ENCODE measurements at regions not wholly inside any gene's neighbourhood (a gene's known extent, or its start where the extent isn't known, plus 50 kb on each side); places are given as distances from the start of the nearest gene placed in this dataset.
"Not testable (repeated sequence)": the region's sequence is repeated elsewhere in the genome, so short reads cannot be mapped to it uniquely, and the experiment has no call there.

DNA sequence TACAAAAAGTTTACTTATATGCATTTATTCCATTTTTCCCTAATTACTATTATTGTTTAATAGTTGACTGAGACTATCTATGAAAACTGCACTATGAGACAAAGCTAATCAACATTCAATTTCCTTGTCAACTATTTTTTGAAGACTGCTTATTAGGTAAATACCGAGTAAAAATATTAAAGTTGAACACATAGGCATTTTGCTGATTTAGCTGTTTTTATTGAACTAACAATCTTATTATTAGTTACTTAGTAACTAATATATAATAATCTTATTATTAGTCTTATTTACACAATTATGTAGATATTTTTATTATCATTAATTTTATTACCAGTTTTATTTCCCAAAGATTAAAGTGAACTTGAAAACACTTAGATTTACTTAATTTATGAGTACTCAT lies 728.8 kb downstream of the TENT5A start:
- H3K36me3 ChIP-seq (ENCODE audit: insufficient read depth, low read length, poor library complexity, severe bottlenecking) = no peaks in the 10 kb centered on the region
- no peaks in the 10 kb centered on the region for H3K4me1 ChIP-seq (ENCODE audit: insufficient read depth, low read length, poor library complexity, severe bottlenecking)
- no peak overlapping the region for H3K4me3 ChIP-seq (ENCODE audit: low read depth, low read length, poor library complexity, severe bottlenecking)
- no peak for DNase-seq (ENCODE audit: low spot score)
- TF ChIP-seq, protein P1, sequence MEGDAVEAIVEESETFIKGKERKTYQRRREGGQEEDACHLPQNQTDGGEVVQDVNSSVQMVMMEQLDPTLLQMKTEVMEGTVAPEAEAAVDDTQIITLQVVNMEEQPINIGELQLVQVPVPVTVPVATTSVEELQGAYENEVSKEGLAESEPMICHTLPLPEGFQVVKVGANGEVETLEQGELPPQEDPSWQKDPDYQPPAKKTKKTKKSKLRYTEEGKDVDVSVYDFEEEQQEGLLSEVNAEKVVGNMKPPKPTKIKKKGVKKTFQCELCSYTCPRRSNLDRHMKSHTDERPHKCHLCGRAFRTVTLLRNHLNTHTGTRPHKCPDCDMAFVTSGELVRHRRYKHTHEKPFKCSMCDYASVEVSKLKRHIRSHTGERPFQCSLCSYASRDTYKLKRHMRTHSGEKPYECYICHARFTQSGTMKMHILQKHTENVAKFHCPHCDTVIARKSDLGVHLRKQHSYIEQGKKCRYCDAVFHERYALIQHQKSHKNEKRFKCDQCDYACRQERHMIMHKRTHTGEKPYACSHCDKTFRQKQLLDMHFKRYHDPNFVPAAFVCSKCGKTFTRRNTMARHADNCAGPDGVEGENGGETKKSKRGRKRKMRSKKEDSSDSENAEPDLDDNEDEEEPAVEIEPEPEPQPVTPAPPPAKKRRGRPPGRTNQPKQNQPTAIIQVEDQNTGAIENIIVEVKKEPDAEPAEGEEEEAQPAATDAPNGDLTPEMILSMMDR (conservative IDR thresholded peaks at IDR 0.05; ENCODE audit: low read depth, low read length) = no peak
- TF ChIP-seq EZH2 (IDR thresholded peaks at IDR 0.05; ENCODE audit: borderline replicate concordance, low read depth, low read length, poor library complexity, severe bottlenecking) = no peak
- POLR2A ChIA-PET (ENCODE audit: low non-redundant PET) = no interaction called here
- intact Hi-C loops (cut with micrococcal nuclease; ENCODE audit: unreplicated experiment) = no loop called here
- H3K9me3 ChIP-seq (ENCODE audit: low read depth, low read length, poor library complexity, severe bottlenecking) = peaks cover 34% of the 10 kb centered on the region
- BruUV-seq (replicated peaks) = no TSS peak
- no peak overlapping the region for H3K27ac ChIP-seq (ENCODE audit: low read depth, low read length, poor library complexity, severe bottlenecking)
- CTCF ChIA-PET = no interaction called here
- H3K27me3 ChIP-seq (replicated peaks; ENCODE audit: insufficient read depth, low read depth, low read length, poor library complexity) = no peaks in the 10 kb centered on the region

- peak; percentile 18 for DNase-seq (ENCODE audit: low spot score)
- CTCF ChIA-PET = no interaction called here
- Histone ChIP-seq H3K36me3 (ENCODE audit: insufficient read depth, low read length, poor library complexity, severe bottlenecking) (no peaks in the 10 kb centered on the region), H3K27me3 (replicated peaks; ENCODE audit: insufficient read depth, low read depth, low read length, poor library complexity) (no peaks in the 10 kb centered on the region), H3K4me1 (ENCODE audit: insufficient read depth, low read length, poor library complexity, severe bottlenecking) (no peaks in the 10 kb centered on the region), H3K4me3 (ENCODE audit: low read depth, low read length, poor library complexity, severe bottlenecking) (no peak overlapping the region), H3K9me3 (ENCODE audit: low read depth, low read length, poor library complexity, severe bottlenecking) (peaks cover 34% of the 10 kb centered on the region), H3K27ac (ENCODE audit: low read depth, low read length, poor library complexity, severe bottlenecking) (no peak overlapping the region)
- BruUV-seq (replicated peaks) = no TSS peak
- intact Hi-C loops (cut with micrococcal nuclease; ENCODE audit: unreplicated experiment) = no loop called here
- no peak for TF ChIP-seq EZH2 (IDR thresholded peaks at IDR 0.05; ENCODE audit: borderline replicate concordance, low read depth, low read length, poor library complexity, severe bottlenecking)
- TF ChIP-seq, protein P1 (conservative IDR thresholded peaks at IDR 0.05; ENCODE audit: low read depth, low read length) = no peak
- POLR2A ChIA-PET (ENCODE audit: low non-redundant PET) = no interaction called here
Measured at GRCh38 chr6:81023007-81023582, 729.4 kb downstream of the TENT5A start.

- H3K4me1 ChIP-seq (ENCODE audit: insufficient read depth, low read length, poor library complexity, severe bottlenecking); POLR2A ChIA-PET (ENCODE audit: low non-redundant PET); DNase-seq (ENCODE audit: low spot score); BruUV-seq (replicated peaks); H3K27ac ChIP-seq (ENCODE audit: low read depth, low read length, poor library complexity, severe bottlenecking); CTCF ChIA-PET; H3K4me3 ChIP-seq (ENCODE audit: low read depth, low read length, poor library complexity, severe bottlenecking); H3K36me3 ChIP-seq (ENCODE audit: insufficient read depth, low read length, poor library complexity, severe bottlenecking); H3K27me3 ChIP-seq (replicated peaks; ENCODE audit: insufficient read depth, low read depth, low read length, poor library complexity); intact Hi-C loops (cut with micrococcal nuclease; ENCODE audit: unreplicated experiment): not testable (repeated sequence)
- H3K9me3 ChIP-seq (ENCODE audit: low read depth, low read length, poor library complexity, severe bottlenecking) = peaks cover 23% of the 10 kb centered on the region
Measured at GRCh38 chr6:81017586-81017985, 734.9 kb downstream of the TENT5A start.

DNA sequence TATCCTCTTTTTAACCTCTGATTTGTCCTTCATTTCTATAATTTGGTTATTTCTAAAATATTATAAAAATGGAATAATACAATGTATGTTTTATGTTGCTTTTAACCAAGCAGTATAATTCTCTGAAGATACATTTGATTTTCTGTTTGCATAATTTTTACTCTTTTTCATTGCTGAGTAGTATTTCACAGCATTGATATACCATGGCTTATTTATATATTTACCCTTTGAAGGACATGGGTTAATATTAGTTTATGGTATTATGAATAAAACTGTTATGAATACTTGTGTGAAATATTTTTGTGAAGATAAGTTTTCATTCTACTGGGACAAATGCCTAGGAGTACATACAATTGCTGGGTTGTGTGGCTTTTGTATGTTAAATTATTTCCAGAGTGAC lies 748.6 kb downstream of the TENT5A start:
- no peak for DNase-seq (ENCODE audit: low spot score)
- no peak for TF ChIP-seq EZH2 (IDR thresholded peaks at IDR 0.05; ENCODE audit: borderline replicate concordance, low read depth, low read length, poor library complexity, severe bottlenecking)
- TF ChIP-seq, protein P1 (conservative IDR thresholded peaks at IDR 0.05; ENCODE audit: low read depth, low read length) = no peak
- Histone ChIP-seq H3K36me3 (ENCODE audit: insufficient read depth, low read length, poor library complexity, severe bottlenecking) (no peaks in the 10 kb centered on the region), H3K9me3 (ENCODE audit: low read depth, low read length, poor library complexity, severe bottlenecking) (peaks cover 4% of the 10 kb centered on the region), H3K27me3 (replicated peaks; ENCODE audit: insufficient read depth, low read depth, low read length, poor library complexity) (no peaks in the 10 kb centered on the region), H3K4me1 (ENCODE audit: insufficient read depth, low read length, poor library complexity, severe bottlenecking) (no peaks in the 10 kb centered on the region), H3K4me3 (ENCODE audit: low read depth, low read length, poor library complexity, severe bottlenecking) (no peak overlapping the region), H3K27ac (ENCODE audit: low read depth, low read length, poor library complexity, severe bottlenecking) (no peak overlapping the region)
- POLR2A ChIA-PET (ENCODE audit: low non-redundant PET) = no interaction called here
- no TSS peak for BruUV-seq (replicated peaks)
- intact Hi-C loops (cut with micrococcal nuclease; ENCODE audit: unreplicated experiment) = no loop called here
- CTCF ChIA-PET = no interaction called here
